ENCODE measurements at regions not wholly inside any gene's neighbourhood (a gene's known extent, or its start where the extent isn't known, plus 50 kb on each side); places are given as distances from the start of the nearest gene placed in this dataset.

DNA sequence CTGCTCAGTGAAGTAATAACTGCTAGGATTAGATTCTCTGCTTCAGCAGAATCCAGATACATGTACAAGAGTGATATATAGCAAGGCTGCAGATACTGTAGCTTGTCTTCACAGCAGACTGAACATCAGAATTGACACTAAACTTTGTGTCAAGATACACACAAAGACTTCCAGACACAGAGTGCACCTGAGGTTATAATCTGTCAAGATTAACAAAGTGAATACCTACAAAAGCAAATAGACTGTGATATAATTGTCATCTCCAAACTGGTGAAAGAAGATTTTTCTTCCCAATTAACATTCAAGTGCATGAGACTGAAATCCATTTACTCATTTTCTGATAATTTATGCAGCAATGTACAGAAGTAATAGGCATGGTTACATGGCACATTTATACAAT, 2266.5 kb upstream of the WWC1 start:
- Histone ChIP-seq H3K27me3 (no peaks in the 10 kb centered on the region), H3K9me3 (ENCODE audit: low read depth) (no peaks in the 10 kb centered on the region), H3K27ac (no peak overlapping the region), H3K4me2 (no peak overlapping the region), H4K20me1 (ENCODE audit: insufficient read depth, poor library complexity, severe bottlenecking) (no peaks in the 10 kb centered on the region), H2AFZ (no peak overlapping the region), H3K4me1 (ENCODE audit: insufficient read depth) (no peaks in the 10 kb centered on the region), H3K9me2 (replicated peaks; ENCODE audit: insufficient read depth) (no peaks in the 10 kb centered on the region), H3K36me3 (replicated peaks; ENCODE audit: insufficient read depth, low read depth) (no peaks in the 10 kb centered on the region), H3K4me3 (no peak overlapping the region), H3K79me2 (no peaks in the 10 kb centered on the region)
- no peak for DNase-seq (ENCODE audit: low spot score)
- TF ChIP-seq, protein P1, sequence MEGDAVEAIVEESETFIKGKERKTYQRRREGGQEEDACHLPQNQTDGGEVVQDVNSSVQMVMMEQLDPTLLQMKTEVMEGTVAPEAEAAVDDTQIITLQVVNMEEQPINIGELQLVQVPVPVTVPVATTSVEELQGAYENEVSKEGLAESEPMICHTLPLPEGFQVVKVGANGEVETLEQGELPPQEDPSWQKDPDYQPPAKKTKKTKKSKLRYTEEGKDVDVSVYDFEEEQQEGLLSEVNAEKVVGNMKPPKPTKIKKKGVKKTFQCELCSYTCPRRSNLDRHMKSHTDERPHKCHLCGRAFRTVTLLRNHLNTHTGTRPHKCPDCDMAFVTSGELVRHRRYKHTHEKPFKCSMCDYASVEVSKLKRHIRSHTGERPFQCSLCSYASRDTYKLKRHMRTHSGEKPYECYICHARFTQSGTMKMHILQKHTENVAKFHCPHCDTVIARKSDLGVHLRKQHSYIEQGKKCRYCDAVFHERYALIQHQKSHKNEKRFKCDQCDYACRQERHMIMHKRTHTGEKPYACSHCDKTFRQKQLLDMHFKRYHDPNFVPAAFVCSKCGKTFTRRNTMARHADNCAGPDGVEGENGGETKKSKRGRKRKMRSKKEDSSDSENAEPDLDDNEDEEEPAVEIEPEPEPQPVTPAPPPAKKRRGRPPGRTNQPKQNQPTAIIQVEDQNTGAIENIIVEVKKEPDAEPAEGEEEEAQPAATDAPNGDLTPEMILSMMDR (IDR thresholded peaks at IDR 0.05; ENCODE audit: poor library complexity), result no peak
- TF ChIP-seq EZH2phosphoT487 (IDR thresholded peaks at IDR 0.05; ENCODE audit: low read depth, severe bottlenecking, unreplicated experiment) (no peak), EZH2 (IDR thresholded peaks at IDR 0.05; ENCODE audit: borderline replicate concordance) (no peak)

- no peak overlapping the region for H3K4me3 ChIP-seq
- H3K4me2 ChIP-seq, result no peak overlapping the region
- no peak for DNase-seq (ENCODE audit: low spot score)
- H3K9me3 ChIP-seq (ENCODE audit: low read depth), result no peaks in the 10 kb centered on the region
- no peak for TF ChIP-seq EZH2phosphoT487 (IDR thresholded peaks at IDR 0.05; ENCODE audit: low read depth, severe bottlenecking, unreplicated experiment)
- TF ChIP-seq, protein P1 (IDR thresholded peaks at IDR 0.05; ENCODE audit: poor library complexity), result no peak
- TF ChIP-seq EZH2 (IDR thresholded peaks at IDR 0.05; ENCODE audit: borderline replicate concordance), result no peak
- no peak overlapping the region for H2AFZ ChIP-seq
- WGBS (ENCODE audit: low lambda C conversion rate, missing lambda C conversion rate), result 88% methylated on average over 1 of the region's 1 CpG
- H3K9me2 ChIP-seq (replicated peaks; ENCODE audit: insufficient read depth), result no peaks in the 10 kb centered on the region
- H4K20me1 ChIP-seq (ENCODE audit: insufficient read depth, poor library complexity, severe bottlenecking), result no peaks in the 10 kb centered on the region
- no peaks in the 10 kb centered on the region for H3K4me1 ChIP-seq (ENCODE audit: insufficient read depth)
- no peaks in the 10 kb centered on the region for H3K36me3 ChIP-seq (replicated peaks; ENCODE audit: insufficient read depth, low read depth)
- H3K27me3 ChIP-seq, result no peaks in the 10 kb centered on the region
- no peak overlapping the region for H3K27ac ChIP-seq
- no peaks in the 10 kb centered on the region for H3K79me2 ChIP-seq
Measured at GRCh38 chr5:166027582-166027981, 2263.9 kb upstream of the WWC1 start.

- Histone ChIP-seq H3K79me2 (no peaks in the 10 kb centered on the region), H3K9me3 (ENCODE audit: low read depth) (no peaks in the 10 kb centered on the region), H3K27ac (no peak overlapping the region), H3K27me3 (no peaks in the 10 kb centered on the region), H3K9me2 (replicated peaks; ENCODE audit: insufficient read depth) (no peaks in the 10 kb centered on the region), H4K20me1 (ENCODE audit: insufficient read depth, poor library complexity, severe bottlenecking) (no peaks in the 10 kb centered on the region), H3K4me1 (ENCODE audit: insufficient read depth) (no peaks in the 10 kb centered on the region), H3K4me3 (no peak overlapping the region), H3K4me2 (no peak overlapping the region), H2AFZ (no peak overlapping the region), H3K36me3 (replicated peaks; ENCODE audit: insufficient read depth, low read depth) (no peaks in the 10 kb centered on the region)
- WGBS (ENCODE audit: low lambda C conversion rate, missing lambda C conversion rate), result 69% methylated on average over 2 of the region's 2 CpGs
- TF ChIP-seq EZH2 (IDR thresholded peaks at IDR 0.05; ENCODE audit: borderline replicate concordance), result no peak
- no peak for TF ChIP-seq EZH2phosphoT487 (IDR thresholded peaks at IDR 0.05; ENCODE audit: low read depth, severe bottlenecking, unreplicated experiment)
- TF ChIP-seq, protein P1 (IDR thresholded peaks at IDR 0.05; ENCODE audit: poor library complexity), result no peak
- DNase-seq (ENCODE audit: low spot score), result peak; percentile 6
Measured at GRCh38 chr5:166031926-166032325, 2259.5 kb upstream of the WWC1 start.

DNA sequence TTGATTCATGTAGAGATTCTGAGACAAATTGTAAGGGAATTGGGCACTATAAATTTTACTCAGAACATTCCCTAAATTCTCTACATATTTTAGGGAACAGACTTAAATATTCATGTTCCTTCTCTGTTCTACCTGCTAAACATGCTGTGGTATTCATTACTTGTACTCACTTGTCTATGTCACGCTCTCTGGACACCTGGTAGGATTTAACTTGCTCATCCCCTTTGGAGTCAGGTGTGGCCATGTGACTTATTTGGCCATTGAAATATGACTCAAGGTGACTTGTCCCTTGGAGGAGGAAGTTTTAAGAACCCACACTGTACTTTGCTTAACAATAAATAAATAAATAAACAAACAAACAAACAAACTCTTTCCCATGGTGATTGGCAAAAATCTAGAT, 2258.8 kb upstream of the WWC1 start:
- DNase-seq (ENCODE audit: low spot score), result no peak
- Histone ChIP-seq H3K27me3 (no peaks in the 10 kb centered on the region), H3K4me2 (no peak overlapping the region), H3K9me3 (ENCODE audit: low read depth) (no peaks in the 10 kb centered on the region), H2AFZ (no peak overlapping the region), H3K79me2 (no peaks in the 10 kb centered on the region), H3K4me1 (ENCODE audit: insufficient read depth) (no peaks in the 10 kb centered on the region), H3K36me3 (replicated peaks; ENCODE audit: insufficient read depth, low read depth) (no peaks in the 10 kb centered on the region), H3K9me2 (replicated peaks; ENCODE audit: insufficient read depth) (no peaks in the 10 kb centered on the region), H3K27ac (no peak overlapping the region), H4K20me1 (ENCODE audit: insufficient read depth, poor library complexity, severe bottlenecking) (no peaks in the 10 kb centered on the region), H3K4me3 (no peak overlapping the region)
- 86% methylated on average over 1 of the region's 1 CpG for WGBS (ENCODE audit: low lambda C conversion rate, missing lambda C conversion rate)
- TF ChIP-seq, protein P1 (IDR thresholded peaks at IDR 0.05; ENCODE audit: poor library complexity), result no peak
- TF ChIP-seq EZH2phosphoT487 (IDR thresholded peaks at IDR 0.05; ENCODE audit: low read depth, severe bottlenecking, unreplicated experiment) (no peak), EZH2 (IDR thresholded peaks at IDR 0.05; ENCODE audit: borderline replicate concordance) (no peak)

Measured in hepatocyte (in vitro differentiated cells).